CD4-positive, alpha-beta T cell (primary cell): ENCODE measurements at regions not wholly inside any gene's neighbourhood (a gene's known extent, or its start where the extent isn't known, plus 50 kb on each side); places are given as distances from the start of the nearest gene placed in this dataset.

Source experiments
- ATAC-seq: fragments of 200-7000 bp; cut with Tn5 transposase; one replicate; pipeline ENCODE4 v1.10.0; 2022; ENCODE audit warnings: mild to moderate bottlenecking; ENCODE audit not compliant: poor library complexity
- CTCF ChIA-PET: fragments of 350-600 bp; sonication (Branson Sonifier 250); formaldehyde crosslinking; loops from one replicate; lab custom pipeline; 2021; ENCODE audit warnings: antibody characterized with exemption, inconsistent platforms; lab: Charles Lee
- POLR2A ChIA-PET: fragments of 350-600 bp; sonication (Branson Sonifier 250); formaldehyde crosslinking; loops from one replicate; lab custom pipeline; 2021; ENCODE audit warnings: antibody characterized with exemption, inconsistent platforms; lab: Charles Lee
- DNase-seq, 14 experiments: peaks; one replicate each; pipeline ENCODE4 v3.0.0-alpha.2; 2013 to 2020; ENCODE audit warnings: mixed read lengths in 2 of 14
- H3K27ac ChIP-seq, 2 donors: one replicate each; pipeline versions ENCODE4 v1.5.1 to v1.7.0; 2013; ENCODE audit warnings: low read length in 2 of 2, low read depth in 1 of 2, mild to moderate bottlenecking in 1 of 2
- H3K27me3 ChIP-seq, 2 experiments: 1 replicate in 1 of 2; 2 replicates in 1 of 2; pipeline versions ENCODE4 v1.6.1 to v1.7.0; 2013; ENCODE audit warnings: low read length in 2 of 2, control low read depth in 1 of 2, mild to moderate bottlenecking in 1 of 2, moderate library complexity in 1 of 2; ENCODE audit not compliant: insufficient read depth in 2 of 2, control insufficient read depth in 1 of 2
- H3K36me3 ChIP-seq: one replicate; pipeline ENCODE4 v1.6.1; 2013; ENCODE audit warnings: low read length, control low read depth; ENCODE audit not compliant: insufficient read depth
- H3K4me1 ChIP-seq: one replicate; pipeline ENCODE4 v1.6.1; 2013; ENCODE audit warnings: low read length, control low read depth; ENCODE audit not compliant: insufficient read depth
- H3K4me3 ChIP-seq: one replicate; pipeline ENCODE4 v1.5.1; 2013; ENCODE audit warnings: mild to moderate bottlenecking, low read length, moderate library complexity
- H3K9me3 ChIP-seq, 2 experiments: 1 replicate in 1 of 2; 2 replicates in 1 of 2; pipeline versions ENCODE4 v1.6.1 to v1.7.0; 2013; ENCODE audit warnings: low read length in 2 of 2, mild to moderate bottlenecking in 2 of 2, control low read depth in 1 of 2, moderate library complexity in 1 of 2; ENCODE audit not compliant: control insufficient read depth in 1 of 2, insufficient read depth in 1 of 2
- H3K27ac Mint-ChIP-seq: one replicate; pipeline ENCODE4 v1.8.0; 2020; ENCODE audit warnings: mixed read lengths
- H3K27me3 Mint-ChIP-seq: one replicate; pipeline ENCODE4 v1.8.0; 2021; ENCODE audit warnings: mixed read lengths
- H3K36me3 Mint-ChIP-seq: one replicate; pipeline ENCODE4 v1.8.0; 2021; ENCODE audit warnings: low read depth, mixed read lengths
- H3K4me1 Mint-ChIP-seq: one replicate; pipeline ENCODE4 v1.8.0; 2021; ENCODE audit warnings: low read depth, mixed read lengths
- H3K4me3 Mint-ChIP-seq: one replicate; pipeline ENCODE4 v1.8.0; 2020; ENCODE audit warnings: mild to moderate bottlenecking, mixed read lengths
- H3K9me3 Mint-ChIP-seq: one replicate; pipeline ENCODE4 v1.8.0; 2020; ENCODE audit warnings: mixed read lengths
- intact Hi-C, 2 experiments: fragments of 100-400 bp; cut with DNase I in 1 of 2; cut with micrococcal nuclease in 1 of 2; formaldehyde crosslinking; loops; one replicate each; pipeline versions ENCODE4 v1.15.1 to v1.9.0; 2023 to 2025; cut with DNase I, micrococcal nuclease
- TF ChIP-seq, protein P1 (sequence below): fragments of 200-600 bp; IDR thresholded peaks from one replicate; pipeline ENCODE4 v1.8.0; 2022; ENCODE audit warnings: antibody characterized with exemption, mild to moderate bottlenecking

DNA sequence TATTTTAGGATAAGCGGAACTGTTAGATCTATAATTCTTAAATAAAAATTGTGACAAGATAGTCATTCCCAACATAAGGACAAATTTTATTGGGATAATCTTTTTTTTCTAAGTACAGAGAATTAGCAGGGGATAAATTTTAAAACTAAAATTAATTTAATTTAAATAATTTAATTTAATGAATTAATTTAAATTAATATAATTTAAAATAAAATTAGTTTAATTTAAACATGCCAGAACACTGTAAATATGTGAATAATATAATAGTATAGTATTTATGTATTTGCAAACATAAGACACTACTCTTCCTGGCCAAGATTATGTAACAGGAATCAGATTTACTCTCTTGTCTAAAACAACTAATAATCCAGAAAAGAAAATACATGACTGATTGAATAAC lies 1055.9 kb downstream of the PDHA2 start:
- Histone ChIP-seq H3K27ac (no peak overlapping the region), H3K4me3 (no peak overlapping the region), H3K27me3 (no peaks in the 10 kb centered on the region), H3K36me3 (no peaks in the 10 kb centered on the region), H3K4me1 (no peaks in the 10 kb centered on the region), H3K9me3 (peaks cover 0 to 4% of the 10 kb centered on the region in 2 experiments)
- intact Hi-C loops = no loop called here
- TF ChIP-seq, protein P1, sequence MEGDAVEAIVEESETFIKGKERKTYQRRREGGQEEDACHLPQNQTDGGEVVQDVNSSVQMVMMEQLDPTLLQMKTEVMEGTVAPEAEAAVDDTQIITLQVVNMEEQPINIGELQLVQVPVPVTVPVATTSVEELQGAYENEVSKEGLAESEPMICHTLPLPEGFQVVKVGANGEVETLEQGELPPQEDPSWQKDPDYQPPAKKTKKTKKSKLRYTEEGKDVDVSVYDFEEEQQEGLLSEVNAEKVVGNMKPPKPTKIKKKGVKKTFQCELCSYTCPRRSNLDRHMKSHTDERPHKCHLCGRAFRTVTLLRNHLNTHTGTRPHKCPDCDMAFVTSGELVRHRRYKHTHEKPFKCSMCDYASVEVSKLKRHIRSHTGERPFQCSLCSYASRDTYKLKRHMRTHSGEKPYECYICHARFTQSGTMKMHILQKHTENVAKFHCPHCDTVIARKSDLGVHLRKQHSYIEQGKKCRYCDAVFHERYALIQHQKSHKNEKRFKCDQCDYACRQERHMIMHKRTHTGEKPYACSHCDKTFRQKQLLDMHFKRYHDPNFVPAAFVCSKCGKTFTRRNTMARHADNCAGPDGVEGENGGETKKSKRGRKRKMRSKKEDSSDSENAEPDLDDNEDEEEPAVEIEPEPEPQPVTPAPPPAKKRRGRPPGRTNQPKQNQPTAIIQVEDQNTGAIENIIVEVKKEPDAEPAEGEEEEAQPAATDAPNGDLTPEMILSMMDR = no peak
- H3K27ac Mint-ChIP-seq = no peak overlapping the region
- no peak for DNase-seq
- peaks cover 11% of the 10 kb centered on the region for H3K9me3 Mint-ChIP-seq
- H3K4me3 Mint-ChIP-seq = no peak overlapping the region
- no peak for ATAC-seq
- H3K4me1 Mint-ChIP-seq = no peaks in the 10 kb centered on the region
- no peaks in the 10 kb centered on the region for H3K36me3 Mint-ChIP-seq
- ChIA-PET POLR2A (no interaction called here), CTCF (no interaction called here)
- H3K27me3 Mint-ChIP-seq = no peaks in the 10 kb centered on the region

DNA sequence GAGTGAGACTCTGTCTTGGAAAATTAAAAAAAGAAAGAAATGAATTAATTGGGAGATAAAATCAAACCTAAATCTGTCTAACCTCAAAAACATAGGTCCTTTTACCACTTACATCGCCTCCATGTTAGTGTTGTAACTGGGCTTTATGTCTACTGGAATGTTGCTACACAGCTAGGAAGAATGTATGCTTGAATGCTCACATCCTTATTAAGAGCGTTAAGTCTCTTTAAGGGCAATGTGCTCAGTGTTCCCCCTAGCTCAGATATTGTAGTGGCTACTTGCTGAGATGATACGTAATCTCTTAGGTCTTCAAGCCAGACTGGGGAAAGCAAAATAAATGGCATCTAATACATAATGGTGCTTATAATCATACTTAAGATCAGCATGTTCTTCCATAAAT lies 1072.8 kb downstream of the PDHA2 start:
- Histone ChIP-seq H3K36me3 (no peaks in the 10 kb centered on the region), H3K4me1 (no peaks in the 10 kb centered on the region), H3K27ac (no peak overlapping the region), H3K9me3 (no peaks in the 10 kb centered on the region), H3K4me3 (no peak overlapping the region), H3K27me3 (no peaks in the 10 kb centered on the region)
- ATAC-seq (no peak), DNase-seq (no peak)
- TF ChIP-seq, protein P1 = no peak
- Mint-ChIP-seq H3K9me3 (peaks cover 3% of the 10 kb centered on the region), H3K36me3 (no peaks in the 10 kb centered on the region), H3K4me3 (no peak overlapping the region), H3K27me3 (no peaks in the 10 kb centered on the region), H3K4me1 (no peaks in the 10 kb centered on the region), H3K27ac (no peak overlapping the region)
- POLR2A ChIA-PET = no interaction called here
- CTCF ChIA-PET = no interaction called here
- intact Hi-C loops = no loop called here

DNA sequence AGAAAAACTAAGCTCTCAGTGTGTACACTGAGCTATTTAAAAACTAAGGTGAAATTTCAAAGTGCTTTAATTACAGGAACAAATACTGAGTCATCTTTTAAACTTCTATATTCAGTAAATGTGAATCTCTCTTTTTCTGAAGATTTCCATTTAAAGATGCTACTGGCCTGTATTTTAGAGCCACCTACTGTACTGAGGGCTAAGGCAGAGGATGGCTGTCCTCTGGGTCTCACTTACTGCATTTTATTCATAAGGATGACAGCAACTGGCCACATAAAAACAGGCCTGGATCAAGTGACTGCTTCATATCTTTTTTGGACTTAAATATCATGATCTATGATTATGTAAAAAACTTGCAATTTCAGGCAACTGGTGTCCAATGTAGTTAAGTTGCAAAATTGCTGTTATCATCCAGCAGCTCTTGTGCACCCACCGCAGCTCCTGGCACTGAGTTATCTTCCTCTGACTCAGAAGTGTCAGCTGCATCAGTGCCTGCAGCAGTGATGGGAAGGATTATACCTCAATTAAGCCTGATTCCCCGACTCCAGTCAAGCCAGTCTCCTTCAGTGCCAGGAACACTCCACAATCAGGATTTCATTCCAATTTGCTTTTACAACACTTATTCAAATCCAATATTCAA lies 1073.7 kb downstream of the PDHA2 start:
- Mint-ChIP-seq H3K4me3 (no peak overlapping the region), H3K4me1 (no peaks in the 10 kb centered on the region), H3K27me3 (no peaks in the 10 kb centered on the region), H3K9me3 (peaks cover 3% of the 10 kb centered on the region), H3K27ac (no peak overlapping the region), H3K36me3 (no peaks in the 10 kb centered on the region)
- Histone ChIP-seq H3K4me3 (no peak overlapping the region), H3K27ac (no peak overlapping the region), H3K27me3 (no peaks in the 10 kb centered on the region), H3K36me3 (no peaks in the 10 kb centered on the region), H3K4me1 (no peaks in the 10 kb centered on the region), H3K9me3 (no peaks in the 10 kb centered on the region)
- POLR2A ChIA-PET = no interaction called here
- ATAC-seq (no peak), DNase-seq (no peak)
- CTCF ChIA-PET = no interaction called here
- TF ChIP-seq, protein P1 = no peak
- intact Hi-C loops = no loop called here
